H1 (cell line): ENCODE measurements at regions not wholly inside any gene's neighbourhood (a gene's known extent, or its start where the extent isn't known, plus 50 kb on each side); places are given as distances from the start of the nearest gene placed in this dataset.

Source experiments
- CREB1 ChIP-seq: IDR thresholded peaks from 2 replicates; pipeline ENCODE4 v1.6.1; 2012; ENCODE audit warnings: inconsistent platforms
- FOSL1 ChIP-seq: IDR thresholded peaks from 2 replicates; pipeline ENCODE4 v1.6.1; 2011; ENCODE audit warnings: mild to moderate bottlenecking, low read depth, low read length, moderate library complexity; ENCODE audit not compliant: insufficient read depth
- HDAC2 ChIP-seq, 2 experiments: fragments of 300-600 bp in 1 of 2; sonication (generic) in 1 of 2; IDR thresholded peaks; 2 replicates each; pipeline ENCODE4 v1.6.1; 2011 to 2012; ENCODE audit warnings: low read depth in 2 of 2, low read length in 2 of 2, mild to moderate bottlenecking in 2 of 2, moderate library complexity in 2 of 2, borderline replicate concordance in 1 of 2, inconsistent platforms in 1 of 2
- RXRA ChIP-seq: IDR thresholded peaks from 2 replicates; pipeline ENCODE4 v1.6.1; 2011; ENCODE audit warnings: low read depth, mild to moderate bottlenecking, low read length, moderate library complexity; ENCODE audit not compliant: insufficient read depth
- SP1 ChIP-seq: IDR thresholded peaks from 2 replicates; pipeline ENCODE4 v1.6.1; 2011; ENCODE audit warnings: low read depth, low read length
- TBP ChIP-seq: IDR thresholded peaks from 2 replicates; pipeline ENCODE4 v1.6.1; 2011; ENCODE audit warnings: low read depth, low read length, improper control_type of control experiment
- TF ChIP-seq, protein P1 (sequence below), 3 experiments: IDR thresholded peaks; 1 replicate in 2 of 3; 2 replicates in 1 of 3; pipeline versions ENCODE4 v1.5.1 to v1.6.1; 2011; ENCODE audit warnings: low read length in 3 of 3, mild to moderate bottlenecking in 3 of 3, inconsistent platforms in 2 of 3, low read depth in 1 of 3, moderate library complexity in 1 of 3; ENCODE audit not compliant: insufficient read depth in 1 of 3; ENCODE audit errors: control extremely low read depth in 1 of 3
- TF ChIP-seq, protein P2 (sequence below): fragments of 300-600 bp; sonication (generic); IDR thresholded peaks from 2 replicates; pipeline ENCODE4 v1.7.1; 2012; ENCODE audit warnings: low read length, moderate library complexity, mild to moderate bottlenecking, inconsistent platforms; ENCODE audit not compliant: insufficient replicate concordance

DNA sequence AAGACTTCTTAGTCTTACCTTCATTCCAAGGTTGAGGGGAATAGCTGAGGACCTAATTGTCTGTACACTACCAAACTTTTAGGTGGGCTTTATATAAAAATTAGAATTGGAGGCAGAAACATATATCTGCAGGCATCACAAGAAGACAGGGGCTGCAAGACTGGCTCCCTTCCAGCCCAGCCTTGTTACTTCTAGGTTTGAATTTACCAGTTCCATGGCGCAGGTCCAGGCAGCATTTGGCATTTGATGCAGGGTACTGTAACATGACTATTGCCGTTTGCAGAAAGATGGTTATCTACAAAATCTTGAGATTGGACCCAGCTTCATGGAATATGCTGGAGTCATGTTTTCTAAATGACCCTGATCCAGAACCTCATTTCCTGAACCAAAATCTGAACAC, 105.4 kb upstream of the RHOBTB1 start:
- TF ChIP-seq RXRA (no peak), TBP (no peak), SP1 (no peak), CREB1 (no peak), FOSL1 (no peak), HDAC2 (IDR thresholded peaks at IDR 0.05; ENCODE audit: borderline replicate concordance in 1 of 2, low read depth in 2 of 2, low read length in 2 of 2) (no peak)
- TF ChIP-seq, protein P1, sequence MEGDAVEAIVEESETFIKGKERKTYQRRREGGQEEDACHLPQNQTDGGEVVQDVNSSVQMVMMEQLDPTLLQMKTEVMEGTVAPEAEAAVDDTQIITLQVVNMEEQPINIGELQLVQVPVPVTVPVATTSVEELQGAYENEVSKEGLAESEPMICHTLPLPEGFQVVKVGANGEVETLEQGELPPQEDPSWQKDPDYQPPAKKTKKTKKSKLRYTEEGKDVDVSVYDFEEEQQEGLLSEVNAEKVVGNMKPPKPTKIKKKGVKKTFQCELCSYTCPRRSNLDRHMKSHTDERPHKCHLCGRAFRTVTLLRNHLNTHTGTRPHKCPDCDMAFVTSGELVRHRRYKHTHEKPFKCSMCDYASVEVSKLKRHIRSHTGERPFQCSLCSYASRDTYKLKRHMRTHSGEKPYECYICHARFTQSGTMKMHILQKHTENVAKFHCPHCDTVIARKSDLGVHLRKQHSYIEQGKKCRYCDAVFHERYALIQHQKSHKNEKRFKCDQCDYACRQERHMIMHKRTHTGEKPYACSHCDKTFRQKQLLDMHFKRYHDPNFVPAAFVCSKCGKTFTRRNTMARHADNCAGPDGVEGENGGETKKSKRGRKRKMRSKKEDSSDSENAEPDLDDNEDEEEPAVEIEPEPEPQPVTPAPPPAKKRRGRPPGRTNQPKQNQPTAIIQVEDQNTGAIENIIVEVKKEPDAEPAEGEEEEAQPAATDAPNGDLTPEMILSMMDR (IDR thresholded peaks at IDR 0.05; ENCODE audit: control extremely low read depth in 1 of 3, insufficient read depth in 1 of 3, low read depth in 1 of 3, low read length in 3 of 3), result no peak
- TF ChIP-seq, protein P2, sequence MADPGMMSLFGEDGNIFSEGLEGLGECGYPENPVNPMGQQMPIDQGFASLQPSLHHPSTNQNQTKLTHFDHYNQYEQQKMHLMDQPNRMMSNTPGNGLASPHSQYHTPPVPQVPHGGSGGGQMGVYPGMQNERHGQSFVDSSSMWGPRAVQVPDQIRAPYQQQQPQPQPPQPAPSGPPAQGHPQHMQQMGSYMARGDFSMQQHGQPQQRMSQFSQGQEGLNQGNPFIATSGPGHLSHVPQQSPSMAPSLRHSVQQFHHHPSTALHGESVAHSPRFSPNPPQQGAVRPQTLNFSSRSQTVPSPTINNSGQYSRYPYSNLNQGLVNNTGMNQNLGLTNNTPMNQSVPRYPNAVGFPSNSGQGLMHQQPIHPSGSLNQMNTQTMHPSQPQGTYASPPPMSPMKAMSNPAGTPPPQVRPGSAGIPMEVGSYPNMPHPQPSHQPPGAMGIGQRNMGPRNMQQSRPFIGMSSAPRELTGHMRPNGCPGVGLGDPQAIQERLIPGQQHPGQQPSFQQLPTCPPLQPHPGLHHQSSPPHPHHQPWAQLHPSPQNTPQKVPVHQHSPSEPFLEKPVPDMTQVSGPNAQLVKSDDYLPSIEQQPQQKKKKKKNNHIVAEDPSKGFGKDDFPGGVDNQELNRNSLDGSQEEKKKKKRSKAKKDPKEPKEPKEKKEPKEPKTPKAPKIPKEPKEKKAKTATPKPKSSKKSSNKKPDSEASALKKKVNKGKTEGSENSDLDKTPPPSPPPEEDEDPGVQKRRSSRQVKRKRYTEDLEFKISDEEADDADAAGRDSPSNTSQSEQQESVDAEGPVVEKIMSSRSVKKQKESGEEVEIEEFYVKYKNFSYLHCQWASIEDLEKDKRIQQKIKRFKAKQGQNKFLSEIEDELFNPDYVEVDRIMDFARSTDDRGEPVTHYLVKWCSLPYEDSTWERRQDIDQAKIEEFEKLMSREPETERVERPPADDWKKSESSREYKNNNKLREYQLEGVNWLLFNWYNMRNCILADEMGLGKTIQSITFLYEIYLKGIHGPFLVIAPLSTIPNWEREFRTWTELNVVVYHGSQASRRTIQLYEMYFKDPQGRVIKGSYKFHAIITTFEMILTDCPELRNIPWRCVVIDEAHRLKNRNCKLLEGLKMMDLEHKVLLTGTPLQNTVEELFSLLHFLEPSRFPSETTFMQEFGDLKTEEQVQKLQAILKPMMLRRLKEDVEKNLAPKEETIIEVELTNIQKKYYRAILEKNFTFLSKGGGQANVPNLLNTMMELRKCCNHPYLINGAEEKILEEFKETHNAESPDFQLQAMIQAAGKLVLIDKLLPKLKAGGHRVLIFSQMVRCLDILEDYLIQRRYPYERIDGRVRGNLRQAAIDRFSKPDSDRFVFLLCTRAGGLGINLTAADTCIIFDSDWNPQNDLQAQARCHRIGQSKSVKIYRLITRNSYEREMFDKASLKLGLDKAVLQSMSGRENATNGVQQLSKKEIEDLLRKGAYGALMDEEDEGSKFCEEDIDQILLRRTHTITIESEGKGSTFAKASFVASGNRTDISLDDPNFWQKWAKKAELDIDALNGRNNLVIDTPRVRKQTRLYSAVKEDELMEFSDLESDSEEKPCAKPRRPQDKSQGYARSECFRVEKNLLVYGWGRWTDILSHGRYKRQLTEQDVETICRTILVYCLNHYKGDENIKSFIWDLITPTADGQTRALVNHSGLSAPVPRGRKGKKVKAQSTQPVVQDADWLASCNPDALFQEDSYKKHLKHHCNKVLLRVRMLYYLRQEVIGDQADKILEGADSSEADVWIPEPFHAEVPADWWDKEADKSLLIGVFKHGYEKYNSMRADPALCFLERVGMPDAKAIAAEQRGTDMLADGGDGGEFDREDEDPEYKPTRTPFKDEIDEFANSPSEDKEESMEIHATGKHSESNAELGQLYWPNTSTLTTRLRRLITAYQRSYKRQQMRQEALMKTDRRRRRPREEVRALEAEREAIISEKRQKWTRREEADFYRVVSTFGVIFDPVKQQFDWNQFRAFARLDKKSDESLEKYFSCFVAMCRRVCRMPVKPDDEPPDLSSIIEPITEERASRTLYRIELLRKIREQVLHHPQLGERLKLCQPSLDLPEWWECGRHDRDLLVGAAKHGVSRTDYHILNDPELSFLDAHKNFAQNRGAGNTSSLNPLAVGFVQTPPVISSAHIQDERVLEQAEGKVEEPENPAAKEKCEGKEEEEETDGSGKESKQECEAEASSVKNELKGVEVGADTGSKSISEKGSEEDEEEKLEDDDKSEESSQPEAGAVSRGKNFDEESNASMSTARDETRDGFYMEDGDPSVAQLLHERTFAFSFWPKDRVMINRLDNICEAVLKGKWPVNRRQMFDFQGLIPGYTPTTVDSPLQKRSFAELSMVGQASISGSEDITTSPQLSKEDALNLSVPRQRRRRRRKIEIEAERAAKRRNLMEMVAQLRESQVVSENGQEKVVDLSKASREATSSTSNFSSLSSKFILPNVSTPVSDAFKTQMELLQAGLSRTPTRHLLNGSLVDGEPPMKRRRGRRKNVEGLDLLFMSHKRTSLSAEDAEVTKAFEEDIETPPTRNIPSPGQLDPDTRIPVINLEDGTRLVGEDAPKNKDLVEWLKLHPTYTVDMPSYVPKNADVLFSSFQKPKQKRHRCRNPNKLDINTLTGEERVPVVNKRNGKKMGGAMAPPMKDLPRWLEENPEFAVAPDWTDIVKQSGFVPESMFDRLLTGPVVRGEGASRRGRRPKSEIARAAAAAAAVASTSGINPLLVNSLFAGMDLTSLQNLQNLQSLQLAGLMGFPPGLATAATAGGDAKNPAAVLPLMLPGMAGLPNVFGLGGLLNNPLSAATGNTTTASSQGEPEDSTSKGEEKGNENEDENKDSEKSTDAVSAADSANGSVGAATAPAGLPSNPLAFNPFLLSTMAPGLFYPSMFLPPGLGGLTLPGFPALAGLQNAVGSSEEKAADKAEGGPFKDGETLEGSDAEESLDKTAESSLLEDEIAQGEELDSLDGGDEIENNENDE, result no peak
